ENCODE measurements at regions not wholly inside any gene's neighbourhood (a gene's known extent, or its start where the extent isn't known, plus 50 kb on each side); places are given as distances from the start of the nearest gene placed in this dataset.

DNA sequence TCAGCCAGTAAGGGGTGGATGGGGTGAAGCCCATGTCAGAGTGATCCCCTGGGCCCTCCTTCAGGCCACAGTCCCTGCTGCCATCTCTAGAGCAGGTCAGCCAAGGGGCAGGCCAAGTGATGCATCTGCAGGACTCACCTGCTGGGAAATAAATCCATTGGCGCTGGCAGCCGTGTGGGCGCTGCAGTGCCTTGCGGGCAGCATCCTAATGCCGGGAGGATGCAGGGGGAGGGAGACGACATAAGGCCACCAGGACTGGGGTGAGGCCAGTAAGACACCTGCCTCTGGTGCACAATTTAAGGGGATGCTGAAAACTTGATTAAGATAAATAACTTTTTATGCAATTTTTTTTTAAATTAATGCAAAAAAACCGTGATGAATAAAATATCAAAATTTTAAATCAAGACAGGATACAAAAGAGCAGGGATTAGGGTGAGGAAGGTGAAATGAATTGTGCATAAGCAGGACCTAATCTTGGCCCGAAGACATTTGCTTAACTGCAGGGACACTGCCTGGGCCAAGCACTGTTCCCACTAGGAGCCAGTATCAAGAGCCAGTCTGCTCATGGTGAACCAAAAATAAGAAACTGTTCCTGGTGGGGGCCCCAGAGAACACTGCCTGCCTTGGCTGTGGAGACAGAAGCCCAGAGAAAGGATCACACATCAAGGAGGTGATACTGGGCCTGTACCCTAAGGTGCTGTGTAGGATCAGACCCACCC lies 67.5 kb upstream of the CPLX2 start:
- H3K27me3 ChIP-seq (replicated peaks; ENCODE audit: insufficient read depth, low read depth, low read length, poor library complexity) = no peaks in the 10 kb centered on the region
- no TSS peak for BruUV-seq (replicated peaks)
- intact Hi-C loops (cut with micrococcal nuclease; ENCODE audit: unreplicated experiment) = no loop called here
- CTCF ChIA-PET = no interaction called here
- DNase-seq (ENCODE audit: low spot score) = no peak
- POLR2A ChIA-PET (ENCODE audit: low non-redundant PET) = no interaction called here
- H3K27ac ChIP-seq (ENCODE audit: low read depth, low read length, poor library complexity, severe bottlenecking) = no peak overlapping the region
- H3K9me3 ChIP-seq (ENCODE audit: low read depth, low read length, poor library complexity, severe bottlenecking) = no peaks in the 10 kb centered on the region
- no peaks in the 10 kb centered on the region for H3K36me3 ChIP-seq (ENCODE audit: insufficient read depth, low read length, poor library complexity, severe bottlenecking)
- no peaks in the 10 kb centered on the region for H3K4me1 ChIP-seq (ENCODE audit: insufficient read depth, low read length, poor library complexity, severe bottlenecking)
- TF ChIP-seq, protein P1, sequence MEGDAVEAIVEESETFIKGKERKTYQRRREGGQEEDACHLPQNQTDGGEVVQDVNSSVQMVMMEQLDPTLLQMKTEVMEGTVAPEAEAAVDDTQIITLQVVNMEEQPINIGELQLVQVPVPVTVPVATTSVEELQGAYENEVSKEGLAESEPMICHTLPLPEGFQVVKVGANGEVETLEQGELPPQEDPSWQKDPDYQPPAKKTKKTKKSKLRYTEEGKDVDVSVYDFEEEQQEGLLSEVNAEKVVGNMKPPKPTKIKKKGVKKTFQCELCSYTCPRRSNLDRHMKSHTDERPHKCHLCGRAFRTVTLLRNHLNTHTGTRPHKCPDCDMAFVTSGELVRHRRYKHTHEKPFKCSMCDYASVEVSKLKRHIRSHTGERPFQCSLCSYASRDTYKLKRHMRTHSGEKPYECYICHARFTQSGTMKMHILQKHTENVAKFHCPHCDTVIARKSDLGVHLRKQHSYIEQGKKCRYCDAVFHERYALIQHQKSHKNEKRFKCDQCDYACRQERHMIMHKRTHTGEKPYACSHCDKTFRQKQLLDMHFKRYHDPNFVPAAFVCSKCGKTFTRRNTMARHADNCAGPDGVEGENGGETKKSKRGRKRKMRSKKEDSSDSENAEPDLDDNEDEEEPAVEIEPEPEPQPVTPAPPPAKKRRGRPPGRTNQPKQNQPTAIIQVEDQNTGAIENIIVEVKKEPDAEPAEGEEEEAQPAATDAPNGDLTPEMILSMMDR (conservative IDR thresholded peaks at IDR 0.05; ENCODE audit: low read depth, low read length) = no peak
- no peak for TF ChIP-seq EZH2 (IDR thresholded peaks at IDR 0.05; ENCODE audit: borderline replicate concordance, low read depth, low read length, poor library complexity, severe bottlenecking)
- no peak overlapping the region for H3K4me3 ChIP-seq (ENCODE audit: low read depth, low read length, poor library complexity, severe bottlenecking)

GRCh38 chr5:175805256-175806011 lies 65.9 kb upstream of the CPLX2 start:
- ChIA-PET CTCF (no interaction called here), POLR2A (ENCODE audit: low non-redundant PET) (interaction anchor here (0.7 kb wide), 1 partner anchor 23 kb away, joined by 3 read pairs; no protein-coding TSS in a partner anchor)
- no peaks in the 10 kb centered on the region for H3K9me3 ChIP-seq (ENCODE audit: low read depth, low read length, poor library complexity, severe bottlenecking)
- H3K36me3 ChIP-seq (ENCODE audit: insufficient read depth, low read length, poor library complexity, severe bottlenecking) = no peaks in the 10 kb centered on the region
- no peak for DNase-seq (ENCODE audit: low spot score)
- no peak overlapping the region for H3K27ac ChIP-seq (ENCODE audit: low read depth, low read length, poor library complexity, severe bottlenecking)
- no TSS peak for BruUV-seq (replicated peaks)
- TF ChIP-seq EZH2 (IDR thresholded peaks at IDR 0.05; ENCODE audit: borderline replicate concordance, low read depth, low read length, poor library complexity, severe bottlenecking) = no peak
- TF ChIP-seq, protein P1 (conservative IDR thresholded peaks at IDR 0.05; ENCODE audit: low read depth, low read length) = no peak
- intact Hi-C loops (cut with micrococcal nuclease; ENCODE audit: unreplicated experiment) = no loop called here
- no peaks in the 10 kb centered on the region for H3K27me3 ChIP-seq (replicated peaks; ENCODE audit: insufficient read depth, low read depth, low read length, poor library complexity)
- no peaks in the 10 kb centered on the region for H3K4me1 ChIP-seq (ENCODE audit: insufficient read depth, low read length, poor library complexity, severe bottlenecking)
- H3K4me3 ChIP-seq (ENCODE audit: low read depth, low read length, poor library complexity, severe bottlenecking) = no peak overlapping the region

- POLR2A ChIA-PET (ENCODE audit: low non-redundant PET) = no interaction called here
- Histone ChIP-seq H3K27me3 (replicated peaks; ENCODE audit: insufficient read depth, low read depth, low read length, poor library complexity) (no peaks in the 10 kb centered on the region), H3K27ac (ENCODE audit: low read depth, low read length, poor library complexity, severe bottlenecking) (no peak overlapping the region), H3K4me3 (ENCODE audit: low read depth, low read length, poor library complexity, severe bottlenecking) (no peak overlapping the region), H3K36me3 (ENCODE audit: insufficient read depth, low read length, poor library complexity, severe bottlenecking) (no peaks in the 10 kb centered on the region), H3K4me1 (ENCODE audit: insufficient read depth, low read length, poor library complexity, severe bottlenecking) (no peaks in the 10 kb centered on the region), H3K9me3 (ENCODE audit: low read depth, low read length, poor library complexity, severe bottlenecking) (no peaks in the 10 kb centered on the region)
- TF ChIP-seq, protein P1 (conservative IDR thresholded peaks at IDR 0.05; ENCODE audit: low read depth, low read length) = no peak
- no peak for TF ChIP-seq EZH2 (IDR thresholded peaks at IDR 0.05; ENCODE audit: borderline replicate concordance, low read depth, low read length, poor library complexity, severe bottlenecking)
- intact Hi-C loops (cut with micrococcal nuclease; ENCODE audit: unreplicated experiment) = no loop called here
- CTCF ChIA-PET = no interaction called here
- DNase-seq (ENCODE audit: low spot score) = no peak
- BruUV-seq (replicated peaks) = no TSS peak
These were observed 62.7 kb upstream of the CPLX2 start for GRCh38 chr5:175808711-175809110.
